Esophagus squamous epithelium (tissue), 4 donors: ENCODE measurements at regions not wholly inside any gene's neighbourhood (a gene's known extent, or its start where the extent isn't known, plus 50 kb on each side); places are given as distances from the start of the nearest gene placed in this dataset.

Experiments used
- CTCF ChIP-seq, 6 experiments: fragments of 450-650 bp in 4 of 6; fragments of 200-600 bp in 2 of 6; sonication (generic) in 2 of 6; IDR thresholded peaks; one replicate each; pipeline ENCODE4 v1.5.1; 2016 to 2019; ENCODE audit warnings: antibody characterized with exemption in 6 of 6, mild to moderate bottlenecking in 4 of 6, moderate library complexity in 4 of 6
- POLR2A ChIP-seq, 4 donors: fragments of 450-650 bp; IDR thresholded peaks; one replicate each; pipeline ENCODE4 v1.6.1; 2017; ENCODE audit warnings: antibody characterized with exemption in 4 of 4, mild to moderate bottlenecking in 4 of 4, moderate library complexity in 3 of 4

DNA sequence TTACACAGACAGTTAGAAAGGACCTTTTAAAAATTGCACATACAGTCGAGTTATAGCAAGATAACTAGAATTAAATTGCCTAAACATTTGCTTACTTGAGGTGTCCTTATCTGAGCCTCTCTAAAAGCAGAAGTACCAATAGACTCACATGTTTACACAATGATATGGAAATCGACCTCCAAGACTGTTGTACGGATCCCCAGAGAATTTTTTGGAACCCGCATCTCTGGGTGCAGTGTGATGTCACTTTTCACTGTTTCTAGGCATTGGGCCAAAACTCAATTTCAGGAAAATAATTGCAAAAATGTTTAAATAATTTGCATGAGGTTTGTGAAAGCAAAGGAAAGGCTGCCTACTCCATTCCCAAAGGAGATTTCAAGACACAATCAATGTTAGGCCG lies 63.1 kb upstream of the ATG10 start:
- TF ChIP-seq CTCF (IDR thresholded peaks at IDR 0.05) (no peak), POLR2A (IDR thresholded peaks at IDR 0.05) (no peak)
